Embryonic facial prominence (tissue), 1 donor: ENCODE measurements at regions not wholly inside any gene's neighbourhood (a gene's known extent, or its start where the extent isn't known, plus 50 kb on each side); places are given as distances from the start of the nearest gene placed in this dataset.

Experiments
- DNase-seq: peaks from one replicate; pipeline ENCODE4 v3.0.0-alpha.2; 2016; ENCODE audit errors: extremely low spot score

DNA sequence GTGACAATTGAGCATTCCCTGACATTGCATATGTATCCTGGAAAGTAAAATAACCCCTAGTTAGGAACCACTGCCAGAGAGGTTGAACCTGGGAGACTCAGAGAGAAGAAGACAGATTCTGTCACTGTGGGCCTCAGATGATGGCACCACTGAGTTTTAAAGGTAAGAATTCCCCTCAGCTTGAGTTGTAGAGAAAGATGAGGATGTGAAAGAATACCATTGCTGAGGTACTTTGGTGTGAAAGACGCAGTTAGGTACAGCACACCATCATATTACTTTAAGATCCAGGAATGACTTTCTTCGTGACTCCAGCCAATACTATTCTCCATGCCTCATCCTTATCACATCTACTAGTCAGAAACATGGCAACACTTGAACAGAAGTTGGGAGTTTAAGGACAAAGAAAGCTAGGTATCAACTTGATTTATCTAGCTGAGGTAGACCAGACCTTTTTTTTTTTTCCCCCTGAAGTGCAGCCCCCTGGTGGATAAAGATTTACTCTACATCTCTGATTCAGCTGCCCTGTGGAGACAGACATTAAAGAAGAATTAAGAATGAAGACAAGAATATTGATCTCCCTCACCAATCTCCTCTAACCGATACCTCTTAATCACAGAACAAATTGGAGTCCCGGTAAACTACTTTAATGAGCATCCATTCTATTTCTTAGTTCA is 630.5 kb upstream of the FANCL start:
- DNase-seq, result no peak

DNA sequence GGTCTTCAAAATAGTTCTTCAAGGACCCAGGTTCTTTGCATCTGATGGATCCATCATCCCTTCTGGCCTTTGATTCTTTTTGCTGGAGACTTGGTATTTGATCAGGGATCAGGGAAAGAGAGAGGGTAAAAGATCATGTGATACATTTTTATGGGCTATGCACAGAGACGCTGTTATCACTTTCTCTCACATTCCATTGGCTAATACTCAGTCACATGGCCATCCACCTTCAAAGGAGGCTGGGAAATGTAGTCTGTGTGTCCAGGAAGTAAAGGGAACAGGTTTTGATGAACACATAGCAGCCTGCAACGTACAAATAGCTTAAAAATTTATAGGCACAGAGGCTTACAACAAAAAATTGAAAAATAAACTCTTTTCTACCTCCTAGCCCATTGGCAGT is 629.6 kb upstream of the FANCL start:
- DNase-seq, result no peak

DNA sequence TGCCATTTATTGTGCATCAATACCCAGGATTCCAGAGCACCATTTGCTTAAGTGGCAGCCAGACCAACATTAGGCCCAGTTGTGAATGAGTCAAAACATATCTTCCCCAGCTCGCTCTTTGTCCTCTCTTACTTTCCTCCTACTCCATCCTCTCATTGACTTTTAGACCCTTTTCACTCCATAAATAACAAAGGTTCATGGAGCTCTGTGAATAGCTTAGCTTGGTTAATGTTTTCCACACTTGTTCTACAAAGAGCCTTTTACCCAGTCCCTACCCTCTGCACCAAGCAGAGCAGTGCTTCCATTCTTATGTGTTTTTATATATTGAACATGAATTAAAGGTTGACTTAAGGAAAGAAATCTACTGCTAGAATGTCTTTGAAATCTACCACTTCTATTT is 625.8 kb upstream of the FANCL start:
- no peak for DNase-seq

GRCh38 chr2:58866527-58866926 is 625.4 kb upstream of the FANCL start:
- no peak for DNase-seq

DNA sequence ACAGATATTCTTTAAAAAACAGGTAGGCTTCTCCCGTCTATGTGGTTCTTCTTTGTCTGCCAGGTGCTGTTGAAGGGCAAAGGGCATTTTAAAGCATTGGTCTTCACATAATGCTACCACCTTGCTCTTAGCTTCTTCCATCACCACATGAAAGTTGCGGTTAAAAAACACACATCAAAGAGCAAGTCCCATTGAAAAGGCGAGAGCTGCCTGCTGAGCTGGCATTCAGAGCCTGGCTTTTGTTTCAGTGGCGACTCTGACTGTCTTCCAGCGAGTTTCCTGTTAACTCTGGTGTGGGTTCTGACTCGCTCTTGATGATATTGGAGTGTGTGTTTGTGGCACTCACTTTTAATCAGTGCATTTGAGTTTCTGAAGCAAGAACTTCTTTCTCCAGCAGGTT is 624.9 kb upstream of the FANCL start:
- no peak for DNase-seq

DNA sequence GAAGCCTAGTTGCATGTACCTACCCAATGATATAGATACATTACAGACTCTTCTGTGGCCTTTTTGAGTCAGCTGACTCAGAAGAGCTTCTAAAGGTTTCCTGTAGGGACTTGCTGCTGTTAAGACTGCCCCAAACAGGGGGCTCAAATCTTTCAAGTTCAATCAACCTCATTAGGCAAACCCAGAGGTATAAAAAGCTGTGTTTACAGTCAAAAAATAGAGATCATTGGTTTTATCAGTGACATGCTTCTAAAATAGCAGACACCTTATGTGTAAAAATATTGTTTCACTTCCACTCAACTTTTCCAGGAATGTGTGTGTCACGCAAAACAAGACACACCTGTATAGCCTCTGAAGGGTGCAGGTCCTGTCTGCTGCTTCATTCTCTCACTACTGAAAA is 624.3 kb upstream of the FANCL start:
- DNase-seq, result no peak

GRCh38 chr2:58862244-58862643 is 621.1 kb upstream of the FANCL start:
- DNase-seq, result no peak

- DNase-seq, result no peak
These were observed 619.5 kb upstream of the FANCL start for GRCh38 chr2:58860586-58860985.

- no peak for DNase-seq
These were observed 615.0 kb upstream of the FANCL start for GRCh38 chr2:58856100-58856499.

- DNase-seq, result no peak
These were observed 612.3 kb upstream of the FANCL start for GRCh38 chr2:58853420-58853819.

DNA sequence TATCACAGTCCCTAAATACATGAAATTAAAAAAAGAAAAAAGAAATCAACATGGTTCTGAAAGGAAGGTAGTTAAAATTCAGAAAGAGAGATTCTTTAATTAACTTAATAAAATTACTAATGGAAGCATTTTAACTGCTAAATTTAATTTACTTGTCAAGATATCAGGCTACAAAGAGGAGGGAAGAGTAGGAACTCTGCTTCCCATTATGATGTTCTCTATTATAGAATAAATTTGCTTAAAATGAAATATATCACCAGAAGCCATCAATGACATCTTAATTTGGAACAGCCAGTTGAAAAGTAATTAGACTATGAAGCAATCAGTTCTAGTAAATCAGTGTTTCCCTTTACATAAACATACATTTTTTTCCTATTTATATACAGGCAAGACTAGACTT is 611.8 kb upstream of the FANCL start:
- no peak for DNase-seq

DNA sequence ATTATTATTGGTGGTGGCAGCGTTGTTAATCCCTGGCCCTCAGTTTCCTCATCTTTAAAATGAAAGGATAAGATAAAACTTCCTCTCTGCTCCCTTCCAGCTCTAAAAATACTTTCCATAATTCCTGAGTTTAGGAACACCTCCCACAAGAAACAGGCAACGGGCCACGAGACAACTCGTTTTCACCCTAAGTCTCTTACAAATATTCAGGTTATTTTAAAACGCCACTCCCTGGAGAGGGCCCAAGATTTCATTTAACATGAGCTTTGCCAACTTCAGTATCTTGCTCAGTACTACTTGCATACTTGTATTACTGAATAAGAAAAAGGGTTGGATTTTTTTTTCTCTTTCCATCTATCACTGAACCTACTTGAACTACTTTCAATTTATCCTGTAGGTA is 611.1 kb upstream of the FANCL start:
- no peak for DNase-seq

DNA sequence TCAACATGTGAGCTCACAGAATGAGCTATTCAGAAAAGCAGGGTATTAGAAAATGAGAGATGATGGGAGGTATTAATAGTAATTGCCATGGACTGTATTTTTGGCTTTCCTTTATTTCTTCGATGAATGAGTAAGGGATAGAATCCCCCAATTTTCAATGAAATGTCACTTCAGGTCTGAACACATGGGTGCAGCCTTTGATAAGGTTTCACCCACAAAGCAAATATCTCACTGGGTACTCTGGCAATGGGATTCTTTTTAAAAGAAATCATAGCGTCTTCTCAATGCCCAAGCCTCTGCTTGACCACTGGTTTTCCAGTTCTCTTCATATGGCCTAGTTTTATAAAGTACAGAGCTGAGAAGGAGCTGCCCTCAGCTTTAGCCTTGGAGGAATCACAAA is 610.5 kb upstream of the FANCL start:
- DNase-seq, result no peak

- no peak for DNase-seq
These were observed 603.9 kb upstream of the FANCL start for GRCh38 chr2:58845011-58845410.

DNA sequence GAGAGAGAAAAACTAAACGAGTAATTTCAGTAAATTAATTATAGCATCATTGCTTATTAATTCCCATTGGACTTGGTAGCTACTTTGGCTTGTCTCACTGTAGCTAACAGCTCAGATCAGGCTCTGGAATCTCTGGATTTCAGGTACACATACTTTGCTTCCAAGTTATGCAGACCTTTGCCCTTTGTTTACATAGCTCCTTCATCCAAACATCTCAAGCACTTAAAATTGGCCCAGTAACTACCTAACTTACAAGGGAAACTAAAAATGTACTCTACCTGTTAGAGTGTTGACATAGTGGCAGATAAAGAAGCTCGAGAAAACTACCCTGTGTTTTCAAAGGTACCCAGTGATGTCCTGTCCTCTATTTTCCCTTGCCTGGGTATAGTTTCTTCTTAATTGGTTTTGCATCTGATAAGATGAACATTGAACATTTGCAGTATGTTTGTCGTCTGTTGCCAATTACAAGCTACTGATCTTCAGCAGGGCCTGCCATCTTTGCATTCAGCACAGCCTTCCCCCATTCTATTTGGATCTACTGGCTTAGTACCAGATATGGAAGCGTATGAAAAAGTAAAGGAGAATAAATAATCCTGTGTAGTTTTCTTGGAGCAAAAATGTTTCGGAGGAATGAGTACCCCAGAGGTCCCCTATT is 601.5 kb upstream of the FANCL start:
- DNase-seq, result no peak

DNA sequence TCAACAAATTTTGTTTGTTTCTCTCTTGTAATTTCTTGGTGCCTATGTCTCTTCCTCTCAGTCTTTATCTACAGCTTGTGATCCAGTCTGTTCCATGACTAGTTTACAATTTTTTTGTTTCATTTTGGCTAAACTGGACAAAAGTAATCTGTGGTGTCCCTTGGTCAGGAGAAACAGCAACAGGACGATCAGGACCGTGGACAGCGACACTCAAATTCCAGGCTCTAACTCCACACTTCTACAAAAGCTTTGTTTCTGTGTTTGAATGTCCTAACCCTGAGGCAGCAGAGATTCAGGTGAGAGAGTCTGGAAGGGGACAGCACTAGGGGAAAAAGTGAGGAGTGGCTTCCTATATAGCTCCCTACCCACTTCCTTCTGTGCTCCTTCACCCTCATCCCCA is 593.3 kb upstream of the FANCL start:
- no peak for DNase-seq

DNA sequence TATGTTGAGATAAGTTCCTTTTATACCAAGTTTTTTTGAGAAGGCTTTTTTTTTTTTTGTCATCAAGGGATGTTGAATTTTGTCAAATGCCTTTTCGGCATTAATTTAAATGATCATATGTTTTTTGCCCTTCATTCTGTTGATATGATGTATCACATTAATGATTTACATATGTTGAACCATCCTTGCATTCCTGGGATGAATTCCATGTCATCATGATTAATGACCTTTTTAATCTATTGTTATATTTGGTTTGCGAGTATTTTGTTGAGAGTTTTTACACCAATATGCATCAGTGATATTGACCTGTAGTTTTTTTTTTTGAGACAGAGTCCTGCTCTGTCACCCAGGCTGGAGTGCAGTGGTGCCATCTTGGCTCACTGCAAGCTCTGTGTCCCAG is 585.7 kb upstream of the FANCL start:
- no peak for DNase-seq

DNA sequence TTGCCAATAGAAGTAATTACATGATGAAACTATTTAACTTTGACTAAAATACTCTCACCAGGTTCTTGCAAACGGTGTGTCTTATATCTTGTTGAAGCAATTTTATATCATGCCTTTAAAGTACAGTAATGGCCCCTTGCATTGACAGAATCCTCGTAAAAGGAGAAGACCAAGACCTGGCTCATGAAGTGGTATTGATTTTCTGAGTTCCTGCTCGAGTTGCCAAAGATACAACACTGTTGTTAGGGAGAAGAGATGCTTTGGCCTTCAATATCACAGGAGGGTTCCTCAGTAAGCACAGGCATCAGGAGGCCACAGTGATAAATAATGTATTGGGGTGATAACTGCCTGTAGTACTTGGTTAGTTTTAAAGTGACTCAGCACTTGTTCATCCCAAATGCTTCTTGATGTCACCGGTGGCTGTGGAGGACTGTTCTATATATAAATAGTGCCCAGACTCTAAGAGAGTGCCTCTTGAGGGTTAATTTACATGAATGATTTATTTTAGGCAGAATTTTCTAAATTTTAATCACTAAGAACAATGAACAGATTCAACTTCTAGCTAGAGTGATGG is 571.7 kb upstream of the FANCL start:
- DNase-seq, result no peak

DNA sequence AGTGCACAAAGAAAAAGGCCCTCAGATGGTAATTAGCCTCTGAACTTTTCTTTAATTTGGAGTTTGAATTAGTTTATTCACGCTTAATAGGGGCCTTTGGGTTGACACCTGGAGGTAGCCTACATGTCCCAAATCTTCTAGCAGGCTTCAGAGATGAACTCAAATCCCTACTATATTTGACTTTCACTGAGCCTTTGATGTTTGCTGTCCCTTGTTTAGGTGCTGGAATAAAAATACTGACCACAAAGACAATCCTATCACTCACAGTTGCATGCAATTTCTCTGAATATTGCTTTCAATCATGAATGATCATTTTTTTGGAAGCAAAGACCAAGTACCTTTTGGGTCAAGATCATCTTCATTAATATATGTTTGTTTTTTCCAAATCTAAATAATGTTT is 564.0 kb upstream of the FANCL start:
- DNase-seq, result no peak

GRCh38 chr2:58803192-58803591 is 562.1 kb upstream of the FANCL start:
- DNase-seq, result no peak

GRCh38 chr2:58800881-58801280 is 559.8 kb upstream of the FANCL start:
- DNase-seq, result no peak

DNA sequence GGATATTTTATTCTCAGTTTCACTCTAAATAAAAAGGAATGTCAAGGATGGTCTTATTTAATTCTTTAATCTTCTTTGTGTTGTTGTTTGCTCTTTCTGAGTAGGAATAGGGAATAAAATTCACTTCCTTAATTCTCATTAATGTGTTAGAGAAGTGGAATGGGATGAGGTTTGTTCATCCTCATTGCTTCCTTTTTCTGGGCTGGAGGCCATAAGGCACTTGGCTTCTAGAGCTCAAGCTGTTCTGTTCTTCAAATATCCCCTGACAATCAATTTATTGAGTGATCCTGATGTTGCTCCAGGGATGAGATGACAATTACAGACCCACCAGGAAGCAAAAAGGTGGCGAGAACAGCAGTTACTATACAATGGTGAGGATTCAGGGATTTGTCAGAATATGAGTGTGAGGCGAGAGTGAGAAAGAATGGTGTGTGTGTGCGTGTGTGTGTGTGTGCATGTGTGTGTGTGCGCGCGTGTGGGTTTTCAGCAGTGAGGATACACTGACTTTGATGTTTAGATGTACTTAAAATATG is 557.6 kb upstream of the FANCL start:
- DNase-seq, result no peak

DNA sequence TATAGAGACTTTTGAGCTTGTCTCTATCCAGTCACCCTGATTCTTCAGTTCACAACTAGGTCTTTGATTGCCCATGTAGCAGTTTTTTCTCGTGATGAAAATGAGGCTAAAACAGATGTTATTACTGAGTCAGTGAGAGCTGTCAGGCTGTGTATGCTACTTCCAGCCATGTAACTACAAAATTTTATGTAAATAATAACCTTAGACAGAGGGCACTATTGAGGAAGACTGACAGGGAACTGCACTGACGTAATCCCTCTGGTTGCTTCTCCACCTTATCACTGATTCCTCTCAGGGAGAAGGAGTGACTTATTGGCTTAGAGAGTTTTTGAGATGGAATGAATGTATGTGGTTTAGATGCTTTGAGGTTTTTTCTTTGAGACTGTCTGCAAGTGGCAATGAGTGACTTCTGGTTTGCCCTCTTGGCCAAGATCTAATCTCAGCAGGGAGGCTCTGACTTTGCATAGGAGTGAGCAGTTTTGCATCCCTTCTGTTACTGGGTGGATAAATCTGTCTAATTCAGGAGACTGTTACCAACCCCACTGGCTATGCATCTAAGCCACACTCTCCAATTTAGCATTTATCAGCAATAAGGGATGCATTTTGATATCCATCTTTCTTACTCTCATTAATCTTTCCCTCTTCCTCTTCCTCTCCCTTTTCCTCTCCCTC is 555.2 kb upstream of the FANCL start:
- DNase-seq, result no peak
